ENCODE measurements at regions not wholly inside any gene's neighbourhood (a gene's known extent, or its start where the extent isn't known, plus 50 kb on each side); places are given as distances from the start of the nearest gene placed in this dataset.

GRCh38 chr12:43115441-43116160 lies 436.4 kb downstream of the ADAMTS20 start:
- no peak for DNase-seq

GRCh38 chr12:43114316-43114715 lies 437.7 kb downstream of the ADAMTS20 start:
- DNase-seq: no peak

- DNase-seq: no peak
These were observed 438.4 kb downstream of the ADAMTS20 start for GRCh38 chr12:43113616-43114015.

- no peak for DNase-seq
These were observed 438.9 kb downstream of the ADAMTS20 start for GRCh38 chr12:43113135-43113534.

GRCh38 chr12:43112101-43112920 lies 439.7 kb downstream of the ADAMTS20 start:
- DNase-seq: no peak

GRCh38 chr12:43111608-43112007 lies 440.4 kb downstream of the ADAMTS20 start:
- no peak for DNase-seq

- DNase-seq: no peak
These were observed 442.2 kb downstream of the ADAMTS20 start for GRCh38 chr12:43109631-43110345.

GRCh38 chr12:43108656-43109055 lies 443.3 kb downstream of the ADAMTS20 start:
- DNase-seq: no peak

- no peak for DNase-seq
These were observed 444.8 kb downstream of the ADAMTS20 start for GRCh38 chr12:43107026-43107775.

- no peak for DNase-seq
These were observed 445.6 kb downstream of the ADAMTS20 start for GRCh38 chr12:43106355-43106754.

GRCh38 chr12:43105426-43105981 lies 446.5 kb downstream of the ADAMTS20 start:
- no peak for DNase-seq

- no peak for DNase-seq
These were observed 447.5 kb downstream of the ADAMTS20 start for GRCh38 chr12:43104494-43104893.

GRCh38 chr12:43103866-43104265 lies 448.1 kb downstream of the ADAMTS20 start:
- DNase-seq: no peak

- DNase-seq: no peak
These were observed 449.3 kb downstream of the ADAMTS20 start for GRCh38 chr12:43102546-43103264.

- DNase-seq: no peak
These were observed 451.8 kb downstream of the ADAMTS20 start for GRCh38 chr12:43100231-43100630.

- DNase-seq: no peak
These were observed 452.3 kb downstream of the ADAMTS20 start for GRCh38 chr12:43099691-43100163.

- no peak for DNase-seq
These were observed 453.0 kb downstream of the ADAMTS20 start for GRCh38 chr12:43098766-43099550.

- DNase-seq: no peak
These were observed 453.9 kb downstream of the ADAMTS20 start for GRCh38 chr12:43098071-43098470.

GRCh38 chr12:43097471-43097870 lies 454.5 kb downstream of the ADAMTS20 start:
- no peak for DNase-seq

- no peak for DNase-seq
These were observed 456.2 kb downstream of the ADAMTS20 start for GRCh38 chr12:43095669-43096280.

Measured in retina (tissue), 1 donor.